D721Med (cell line): ENCODE measurements at regions not wholly inside any gene's neighbourhood (a gene's known extent, or its start where the extent isn't known, plus 50 kb on each side); places are given as distances from the start of the nearest gene placed in this dataset.

Experiments used
- DNase-seq: peaks from one replicate; pipeline ENCODE4 v3.0.0; 2011; ENCODE audit warnings: low spot score; ENCODE audit not compliant: insufficient read length
- FAIRE-seq: peaks from 2 replicates; lab custom pipeline; 2011; peaks lifted over from hg19 to GRCh38; lab: Jason Lieb, UNC
- TF ChIP-seq, protein P1 (sequence below): IDR thresholded peaks from 2 replicates; pipeline ENCODE4 v1.5.1; 2012; ENCODE audit warnings: mild to moderate bottlenecking, control low read depth; ENCODE audit not compliant: insufficient read depth; ENCODE audit errors: missing control alignments

DNA sequence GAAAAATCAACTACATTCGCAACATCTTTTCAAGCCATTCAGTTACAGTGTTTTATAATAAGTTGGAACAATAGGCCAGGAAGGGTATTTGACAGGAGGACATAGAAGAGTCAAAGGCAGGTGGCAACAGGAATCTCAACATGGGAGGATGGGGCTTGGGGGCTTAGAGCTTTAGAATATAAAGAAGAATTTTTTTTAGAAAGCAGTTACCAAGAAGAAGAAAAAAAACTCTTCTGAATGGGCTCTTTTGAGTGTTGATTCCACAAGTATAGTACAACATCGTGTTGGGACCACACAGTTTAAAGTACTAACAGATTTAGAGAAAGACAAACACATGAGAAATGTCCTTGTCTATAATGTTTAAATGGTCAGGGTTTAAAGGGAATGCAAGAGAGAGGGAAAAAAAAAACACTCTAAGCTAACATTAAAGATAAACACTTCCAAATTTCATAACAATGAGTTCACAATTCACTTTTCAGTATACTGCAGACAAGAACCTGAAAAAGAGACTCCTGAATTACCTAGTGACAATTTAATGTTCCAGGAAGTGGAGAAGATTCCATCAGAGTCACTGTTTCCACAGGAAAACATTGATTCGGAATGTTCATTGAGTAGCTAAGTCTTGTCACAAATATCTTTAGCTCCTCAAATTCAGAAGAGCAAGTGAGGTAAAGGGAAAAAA, 282.3 kb downstream of the DEPDC1B start:
- DNase-seq, result no peak
- FAIRE-seq, result no peak
- TF ChIP-seq, protein P1, sequence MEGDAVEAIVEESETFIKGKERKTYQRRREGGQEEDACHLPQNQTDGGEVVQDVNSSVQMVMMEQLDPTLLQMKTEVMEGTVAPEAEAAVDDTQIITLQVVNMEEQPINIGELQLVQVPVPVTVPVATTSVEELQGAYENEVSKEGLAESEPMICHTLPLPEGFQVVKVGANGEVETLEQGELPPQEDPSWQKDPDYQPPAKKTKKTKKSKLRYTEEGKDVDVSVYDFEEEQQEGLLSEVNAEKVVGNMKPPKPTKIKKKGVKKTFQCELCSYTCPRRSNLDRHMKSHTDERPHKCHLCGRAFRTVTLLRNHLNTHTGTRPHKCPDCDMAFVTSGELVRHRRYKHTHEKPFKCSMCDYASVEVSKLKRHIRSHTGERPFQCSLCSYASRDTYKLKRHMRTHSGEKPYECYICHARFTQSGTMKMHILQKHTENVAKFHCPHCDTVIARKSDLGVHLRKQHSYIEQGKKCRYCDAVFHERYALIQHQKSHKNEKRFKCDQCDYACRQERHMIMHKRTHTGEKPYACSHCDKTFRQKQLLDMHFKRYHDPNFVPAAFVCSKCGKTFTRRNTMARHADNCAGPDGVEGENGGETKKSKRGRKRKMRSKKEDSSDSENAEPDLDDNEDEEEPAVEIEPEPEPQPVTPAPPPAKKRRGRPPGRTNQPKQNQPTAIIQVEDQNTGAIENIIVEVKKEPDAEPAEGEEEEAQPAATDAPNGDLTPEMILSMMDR, result no peak

DNA sequence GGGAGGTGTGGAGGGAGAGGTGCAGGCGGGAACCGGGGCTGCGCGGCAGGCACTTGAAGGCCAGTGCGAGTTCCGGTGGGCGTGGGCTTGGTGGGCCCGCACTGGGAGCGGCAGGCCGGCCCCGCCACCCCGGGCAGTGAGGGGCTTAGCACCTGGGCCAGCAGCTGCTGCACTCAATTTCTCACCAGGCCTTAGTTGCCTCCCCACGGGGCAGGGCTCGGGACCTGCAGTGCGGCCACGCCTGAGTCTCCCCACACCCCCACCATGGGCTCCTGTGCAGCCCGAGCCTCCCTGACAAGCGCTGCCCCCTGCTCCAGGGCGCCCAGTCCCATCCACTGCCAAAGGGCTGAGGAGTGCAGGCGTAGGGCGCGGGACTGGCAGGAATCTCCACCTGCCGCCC, 284.5 kb downstream of the DEPDC1B start:
- DNase-seq (no peak), FAIRE-seq (no peak)
- TF ChIP-seq, protein P1, result no peak

DNA sequence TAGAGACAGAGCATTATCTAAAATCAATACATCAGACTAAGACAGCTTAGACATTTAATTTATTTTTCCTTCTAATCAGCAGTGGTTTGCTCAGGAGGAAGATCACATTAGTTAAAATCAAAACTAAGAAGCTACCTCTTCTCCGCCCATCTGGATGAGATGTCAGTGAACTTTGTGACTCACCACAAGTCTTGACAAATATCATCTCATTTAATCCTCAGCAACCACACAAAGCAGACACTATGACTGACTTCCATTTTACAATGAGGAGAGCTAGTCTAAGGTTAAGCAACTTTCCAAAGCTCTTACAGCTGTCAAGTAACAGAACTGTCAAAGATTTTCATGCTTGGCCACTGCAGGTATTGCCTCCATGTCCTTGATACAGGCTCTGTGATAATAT, 289.5 kb downstream of the DEPDC1B start:
- no peak for DNase-seq
- TF ChIP-seq, protein P1, result no peak
- no peak for FAIRE-seq

DNA sequence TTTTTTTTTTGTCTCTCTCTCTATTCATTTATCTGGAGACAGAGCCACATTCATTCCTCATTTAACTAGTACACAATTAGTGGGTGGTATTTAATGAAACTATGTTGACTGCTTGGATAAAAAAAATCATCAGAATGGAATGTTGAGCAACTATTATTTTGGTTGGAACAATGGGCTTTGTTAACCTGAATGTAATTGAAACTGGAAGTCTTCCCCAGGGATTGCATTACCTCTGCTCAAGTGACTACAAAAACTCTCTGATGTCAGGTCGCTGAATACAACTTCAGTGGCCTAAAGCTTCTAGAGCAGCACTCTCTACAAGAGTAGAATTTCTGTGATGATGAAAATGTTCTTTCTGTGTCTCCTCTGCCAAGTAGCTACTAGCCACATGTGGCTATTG, 295.8 kb downstream of the DEPDC1B start:
- TF ChIP-seq, protein P1, result no peak
- DNase-seq (no peak), FAIRE-seq (no peak)

DNA sequence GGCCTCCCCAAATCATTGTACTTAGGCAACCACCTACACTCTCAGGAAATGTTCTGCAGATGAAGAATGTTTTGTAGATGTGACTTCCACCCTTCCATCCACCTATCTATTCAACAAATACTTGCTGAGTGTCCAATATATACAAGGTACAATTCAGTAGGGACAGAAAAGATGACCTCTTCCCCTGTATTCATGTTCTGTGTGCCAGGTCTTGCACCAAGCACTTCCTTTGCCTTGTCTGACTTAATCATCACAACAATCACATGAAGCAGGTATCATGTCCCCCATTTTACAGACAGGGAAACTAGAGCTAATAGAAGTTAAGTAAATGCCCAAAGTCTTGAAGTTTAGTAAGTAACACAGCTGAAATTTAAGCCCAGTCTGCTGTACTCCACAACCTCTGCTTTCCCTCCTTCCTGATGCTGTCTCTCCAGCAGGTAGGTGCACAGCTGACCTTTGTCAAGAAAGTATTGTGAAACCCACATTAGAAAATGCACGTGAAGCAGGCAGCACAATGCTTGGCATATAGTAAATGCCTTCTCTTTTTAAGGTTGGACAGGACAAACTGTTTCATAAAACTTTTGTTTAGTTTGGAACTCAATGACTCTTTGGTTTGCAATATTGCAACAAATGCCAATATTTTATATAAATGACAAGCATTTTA, 296.5 kb downstream of the DEPDC1B start:
- no peak for FAIRE-seq
- no peak for DNase-seq
- TF ChIP-seq, protein P1, result no peak

DNA sequence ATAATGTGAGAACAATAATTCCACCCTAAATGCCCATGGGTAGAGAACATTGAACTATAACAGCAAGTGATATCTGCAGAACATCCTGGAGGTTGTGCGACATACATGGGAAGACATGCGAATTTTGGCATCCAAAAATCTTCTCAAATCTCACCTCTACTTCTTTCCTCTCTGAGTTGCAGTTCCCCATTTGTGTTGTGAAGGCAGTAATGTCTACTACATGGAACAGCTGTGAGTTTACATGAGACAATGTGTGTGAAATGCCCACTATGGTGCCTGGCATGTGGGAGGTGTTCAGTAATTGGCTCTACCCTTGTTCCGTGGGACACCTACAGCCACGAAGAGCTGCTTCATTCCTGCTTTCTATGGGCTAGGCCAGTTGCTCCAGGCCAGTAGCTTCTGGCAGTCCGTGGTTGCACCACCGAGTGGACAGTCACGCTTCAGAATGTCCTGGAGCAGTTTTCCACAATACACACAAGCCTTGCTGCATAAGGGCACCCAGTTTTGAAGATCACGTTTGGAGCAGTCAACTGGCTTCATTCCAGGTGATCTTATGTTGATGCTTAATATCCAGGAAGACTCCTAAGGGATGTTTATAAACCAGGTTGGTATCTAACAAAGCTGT, 297.7 kb downstream of the DEPDC1B start:
- TF ChIP-seq, protein P1, result no peak
- FAIRE-seq, result no peak
- DNase-seq, result no peak
